ENCODE measurements at regions not wholly inside any gene's neighbourhood (a gene's known extent, or its start where the extent isn't known, plus 50 kb on each side); places are given as distances from the start of the nearest gene placed in this dataset.

GRCh38 chr2:47686018-47686417 is 96.9 kb upstream of the MSH6 start:
- TF ChIP-seq EP300 (IDR thresholded peaks at IDR 0.05; ENCODE audit: low read depth) (no peak), CTCF (IDR thresholded peaks at IDR 0.05) (no peak)

Measured in transverse colon (tissue), 3 donors.